Kidney epithelial cell (primary cell): ENCODE measurements at regions not wholly inside any gene's neighbourhood (a gene's known extent, or its start where the extent isn't known, plus 50 kb on each side); places are given as distances from the start of the nearest gene placed in this dataset.

Source experiments
- DNase-seq: peaks from one replicate; pipeline ENCODE4 v3.0.0-alpha.2; 2010; ENCODE audit warnings: low read depth
- H3K27me3 ChIP-seq: 2 replicates; pipeline ENCODE4 v1.6.0; 2011; ENCODE audit warnings: low read length; ENCODE audit not compliant: control insufficient read depth, insufficient read depth
- H3K36me3 ChIP-seq: 2 replicates; pipeline ENCODE4 v1.5.1; 2011; ENCODE audit warnings: low read length; ENCODE audit not compliant: control insufficient read depth, insufficient read depth
- H3K4me3 ChIP-seq: 2 replicates; pipeline ENCODE4 v1.5.1; 2011; ENCODE audit warnings: low read depth, mild to moderate bottlenecking, control low read depth, low read length
- CTCF ChIP-seq: IDR thresholded peaks from 2 replicates; pipeline ENCODE4 v1.5.1; 2011; ENCODE audit warnings: mild to moderate bottlenecking, moderate library complexity, low read length, control low read depth, inconsistent platforms; ENCODE audit not compliant: insufficient read depth, poor library complexity, severe bottlenecking

- no peak for DNase-seq
- Histone ChIP-seq H3K36me3 (no peaks in the 10 kb centered on the region), H3K27me3 (no peaks in the 10 kb centered on the region), H3K4me3 (no peak overlapping the region)
- TF ChIP-seq CTCF, result no peak
Measured at GRCh38 chr10:81082621-81083376, 545.1 kb downstream of the SH2D4B start.

- DNase-seq, result no peak
- no peak overlapping the region for H3K4me3 ChIP-seq
- H3K36me3 ChIP-seq, result no peaks in the 10 kb centered on the region
- no peak for TF ChIP-seq CTCF
- no peaks in the 10 kb centered on the region for H3K27me3 ChIP-seq
Measured at GRCh38 chr10:81093056-81093455, 555.4 kb downstream of the SH2D4B start.

- Histone ChIP-seq H3K27me3 (no peaks in the 10 kb centered on the region), H3K36me3 (no peaks in the 10 kb centered on the region), H3K4me3 (no peak overlapping the region)
- no peak for TF ChIP-seq CTCF
- no peak for DNase-seq
Measured at GRCh38 chr10:81095238-81095637, 557.5 kb downstream of the SH2D4B start.

GRCh38 chr10:81096558-81096957 lies 558.9 kb downstream of the SH2D4B start:
- Histone ChIP-seq H3K36me3 (no peaks in the 10 kb centered on the region), H3K27me3 (no peaks in the 10 kb centered on the region), H3K4me3 (no peak overlapping the region)
- DNase-seq, result no peak
- no peak for TF ChIP-seq CTCF

GRCh38 chr10:81101062-81101461 lies 563.4 kb downstream of the SH2D4B start:
- no peak for DNase-seq
- no peak for TF ChIP-seq CTCF
- Histone ChIP-seq H3K27me3 (no peaks in the 10 kb centered on the region), H3K4me3 (no peak overlapping the region), H3K36me3 (no peaks in the 10 kb centered on the region)

GRCh38 chr10:81104494-81104893 lies 566.8 kb downstream of the SH2D4B start:
- DNase-seq, result no peak
- TF ChIP-seq CTCF, result no peak

More at GRCh38 chr10:81104494-81104893, 566.8 kb downstream of the SH2D4B start:
- Histone ChIP-seq H3K27me3 (no peaks in the 10 kb centered on the region), H3K4me3 (no peak overlapping the region), H3K36me3 (no peaks in the 10 kb centered on the region)
